Iris pigment epithelial cell (primary cell): ENCODE measurements at regions not wholly inside any gene's neighbourhood (a gene's known extent, or its start where the extent isn't known, plus 50 kb on each side); places are given as distances from the start of the nearest gene placed in this dataset.

Experiments
- DNase-seq: peaks from one replicate; pipeline ENCODE4 v3.0.0-alpha.2; 2011; ENCODE audit warnings: low read depth

GRCh38 chr17:77684803-77685798 is 273.4 kb upstream of the TNRC6C start:
- no peak for DNase-seq

DNA sequence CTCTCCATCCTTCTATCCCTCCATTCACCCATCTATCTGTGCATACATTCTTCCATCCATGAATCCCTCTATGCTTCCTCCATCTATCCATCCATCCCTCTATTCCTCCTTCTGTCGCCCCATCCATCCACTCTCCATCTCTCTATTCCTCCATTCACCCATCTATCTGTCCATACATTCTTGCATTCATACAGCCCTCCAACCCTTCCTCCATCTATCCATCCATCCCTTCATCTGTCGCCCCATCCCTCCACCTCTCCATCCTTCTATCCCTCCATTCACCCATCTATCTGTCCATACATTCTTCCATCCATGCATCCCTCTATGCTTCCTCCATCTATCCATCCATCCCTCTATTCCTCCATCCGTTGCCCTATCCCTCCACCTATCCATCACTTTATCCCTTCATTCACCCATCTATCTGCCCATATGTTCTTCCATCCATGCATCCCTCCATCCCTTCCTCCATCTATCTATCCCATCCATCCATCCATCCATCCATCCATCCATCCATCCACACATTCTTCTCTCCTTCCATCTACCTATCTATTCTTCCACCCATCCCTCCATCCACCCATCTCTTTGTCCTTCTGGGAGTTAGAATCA is 272.5 kb upstream of the TNRC6C start:
- DNase-seq = no peak

DNA sequence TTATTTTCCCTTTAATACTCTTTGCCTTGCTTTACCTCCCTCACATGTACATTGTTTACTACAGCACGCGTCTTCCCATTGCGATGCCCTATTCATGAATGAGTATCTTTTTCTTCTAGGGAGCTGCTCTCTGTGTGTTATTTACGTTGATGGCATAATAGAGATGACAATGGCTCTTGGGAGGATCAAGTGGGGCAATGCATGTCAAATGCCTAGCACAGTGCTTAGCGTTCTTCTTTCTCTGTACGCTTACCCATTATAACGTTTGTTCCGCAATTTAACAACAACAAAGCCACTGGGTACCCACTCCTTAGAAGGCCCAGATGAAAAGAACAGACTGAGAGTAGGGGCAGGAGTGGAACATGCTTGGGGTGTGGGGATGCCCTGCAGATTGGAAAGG is 271.6 kb upstream of the TNRC6C start:
- DNase-seq = no peak

DNA sequence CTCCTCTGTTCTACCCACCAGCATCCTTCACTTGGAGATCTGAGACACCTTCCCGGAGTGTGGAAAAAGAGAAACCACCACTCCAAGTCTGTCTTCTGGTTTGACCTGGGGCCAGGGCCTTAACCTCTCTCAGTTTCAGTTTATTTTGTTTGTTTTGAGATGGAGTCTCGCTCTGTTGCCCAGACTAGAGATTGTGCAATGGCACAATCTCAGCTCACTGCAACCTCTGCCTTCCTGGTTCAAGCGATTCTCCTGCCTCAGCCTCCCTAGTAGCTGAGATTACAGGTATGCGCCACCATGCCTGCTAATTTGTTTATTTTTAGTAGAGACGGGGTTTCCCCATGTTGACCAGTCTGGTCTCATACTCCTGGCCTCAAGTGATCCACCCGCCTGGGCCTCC is 271.1 kb upstream of the TNRC6C start:
- no peak for DNase-seq

GRCh38 chr17:77687921-77688320 is 270.6 kb upstream of the TNRC6C start:
- no peak for DNase-seq

- no peak for DNase-seq
Observed at GRCh38 chr17:77688369-77688768, 270.1 kb upstream of the TNRC6C start.

DNA sequence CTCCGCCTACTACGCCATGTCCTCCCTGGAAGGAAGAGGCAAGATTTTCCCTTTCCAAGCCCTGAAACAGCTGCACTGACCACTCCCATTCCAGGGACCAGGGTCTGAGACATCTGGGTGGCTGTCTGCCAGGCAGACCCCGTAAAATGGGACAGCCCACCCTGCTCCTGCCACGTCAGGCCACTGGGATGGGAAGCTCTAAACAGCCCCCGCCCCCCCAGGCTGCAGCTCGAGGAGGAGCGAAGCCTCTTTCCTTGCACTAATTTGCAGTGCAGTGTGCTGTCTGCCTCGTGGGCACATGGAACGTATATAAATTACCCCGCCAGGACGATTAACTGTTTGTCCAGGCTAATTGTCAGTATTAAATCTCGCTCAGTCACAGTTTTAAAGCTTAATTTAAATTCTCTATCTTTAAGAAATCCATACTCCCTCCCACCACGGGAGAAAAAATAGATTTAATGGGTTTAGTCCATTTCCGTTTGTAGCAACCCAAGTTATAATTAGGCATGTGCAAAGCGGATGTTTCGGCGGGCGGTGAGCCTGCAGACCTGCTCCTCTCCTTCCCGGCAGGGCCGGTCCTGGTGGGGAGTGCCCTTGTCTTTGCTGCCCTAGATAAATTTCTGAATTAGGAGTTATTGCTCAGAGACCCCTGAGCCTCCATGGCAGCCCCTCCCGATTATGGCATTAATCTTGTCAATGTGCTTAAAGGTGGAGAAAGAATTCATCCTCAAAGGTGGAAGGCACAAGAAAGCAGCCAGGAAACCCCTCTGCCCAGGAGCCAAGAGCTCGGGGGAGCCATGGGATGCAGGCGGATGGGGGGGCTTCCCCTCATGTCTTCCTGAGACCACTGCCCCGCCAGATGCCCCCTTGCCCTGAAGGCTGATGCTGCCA is 268.0 kb upstream of the TNRC6C start:
- no peak for DNase-seq

DNA sequence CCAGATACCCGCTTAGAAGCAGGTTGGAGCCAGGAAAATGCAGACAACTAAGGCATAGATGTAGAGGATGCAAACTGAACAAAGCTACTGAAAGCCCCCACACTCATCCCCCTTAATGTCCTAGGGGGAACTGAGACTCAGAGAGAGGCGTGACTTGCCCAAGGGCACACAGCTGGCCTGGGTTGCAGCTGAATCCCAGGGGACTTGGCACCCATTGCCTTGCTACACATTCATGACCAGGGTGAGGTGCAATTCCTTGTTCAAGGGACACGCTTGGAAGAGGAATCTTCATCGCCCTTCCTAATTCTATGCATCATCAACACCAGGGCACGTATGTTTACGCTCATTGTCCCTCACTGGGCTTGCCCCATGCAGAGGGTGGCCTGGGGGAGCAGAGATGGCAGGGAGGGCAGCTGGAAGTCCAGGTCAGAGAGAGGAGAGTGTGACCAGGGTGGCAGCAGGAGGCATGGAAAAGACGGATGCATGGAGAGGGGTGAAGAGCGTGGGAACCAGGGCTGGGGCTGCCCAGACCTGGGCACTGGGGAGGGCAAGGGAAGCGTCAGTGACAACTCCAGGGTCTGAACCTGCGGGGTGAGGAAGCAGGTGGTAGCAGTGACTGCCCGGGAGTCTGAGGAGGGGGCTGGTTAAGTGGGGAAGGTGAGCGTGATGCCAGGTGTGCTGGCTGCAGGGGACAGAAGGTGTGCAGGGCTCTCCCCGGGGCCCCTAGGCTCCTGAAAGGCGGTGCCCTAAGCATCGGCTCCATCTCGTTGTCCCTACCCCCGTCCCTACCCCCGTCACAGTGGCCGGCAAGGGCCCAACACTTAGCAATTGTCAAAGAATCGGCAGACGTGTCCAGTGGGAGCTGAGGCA is 267.1 kb upstream of the TNRC6C start:
- no peak for DNase-seq

DNA sequence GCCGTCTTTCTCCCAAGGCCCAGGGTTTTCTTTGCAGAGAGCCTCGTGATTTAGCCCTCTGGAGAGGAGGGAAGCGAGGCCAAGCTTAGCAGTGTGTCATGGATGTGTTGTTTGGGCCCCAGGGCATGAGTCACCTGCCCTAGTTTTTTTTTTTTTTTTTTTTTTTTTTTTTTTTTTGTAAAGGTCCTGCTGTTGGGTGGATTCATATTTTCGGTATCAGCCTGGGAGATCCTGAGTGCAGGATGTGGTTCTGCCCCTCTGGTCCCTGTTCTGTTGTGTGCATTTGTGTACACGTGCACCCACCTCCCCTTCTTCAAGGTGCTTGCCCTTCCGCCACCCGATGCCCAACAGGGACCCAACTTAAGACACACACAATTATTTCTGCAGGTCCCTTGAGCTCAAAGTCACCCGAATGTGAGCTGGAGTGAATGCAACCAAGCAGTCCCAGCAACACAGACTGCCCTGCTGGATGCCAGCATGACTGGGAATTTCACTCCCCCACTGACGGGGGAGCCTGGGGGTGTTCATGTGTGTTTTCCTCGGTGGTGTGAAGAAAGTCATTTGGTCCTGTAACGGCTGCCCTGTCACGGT is 265.8 kb upstream of the TNRC6C start:
- DNase-seq = no peak

DNA sequence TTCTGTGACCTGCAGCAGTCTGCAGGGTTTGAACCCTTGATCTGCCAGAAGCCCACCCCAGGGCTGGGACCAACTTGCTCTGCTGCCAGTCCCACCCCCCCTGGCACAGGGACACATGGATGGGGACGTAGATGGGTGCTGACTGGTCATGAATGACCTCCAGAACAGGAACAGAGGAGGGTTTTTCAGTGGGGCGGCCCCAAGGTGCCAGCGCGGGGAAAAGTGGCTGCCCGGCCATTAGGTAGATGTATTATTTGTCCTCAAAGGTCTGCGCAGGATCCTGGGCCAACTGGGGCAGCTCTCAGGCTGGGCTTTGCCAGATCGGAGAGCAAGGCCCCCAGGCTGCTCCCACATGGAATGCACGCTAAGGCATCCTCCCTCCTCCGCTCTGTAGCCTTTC is 265.2 kb upstream of the TNRC6C start:
- no peak for DNase-seq

DNA sequence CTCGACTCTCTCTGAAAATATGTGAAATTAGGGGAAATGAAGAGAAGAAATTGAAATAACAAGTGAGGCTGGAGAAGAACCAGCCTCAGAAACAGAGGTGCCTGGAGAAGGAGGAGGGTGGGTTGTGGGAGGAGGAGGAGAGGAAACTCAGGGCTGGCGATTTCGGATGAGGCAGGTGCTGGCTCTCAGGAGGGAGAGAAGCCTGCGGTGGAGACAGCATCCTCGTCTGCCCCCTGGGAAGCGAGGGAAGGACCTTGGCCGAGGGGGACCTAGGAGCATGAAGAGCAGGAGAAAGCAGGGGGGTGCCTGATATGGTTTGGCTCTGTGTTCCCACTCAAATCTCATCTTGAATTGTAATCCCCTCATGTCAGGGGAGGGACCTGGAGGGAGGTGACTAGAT is 264.7 kb upstream of the TNRC6C start:
- DNase-seq = no peak

GRCh38 chr17:77694391-77695363 is 263.8 kb upstream of the TNRC6C start:
- DNase-seq = no peak

- no peak for DNase-seq
Observed at GRCh38 chr17:77695386-77695785, 263.1 kb upstream of the TNRC6C start.

- no peak for DNase-seq
Observed at GRCh38 chr17:77696151-77696720, 262.3 kb upstream of the TNRC6C start.

DNA sequence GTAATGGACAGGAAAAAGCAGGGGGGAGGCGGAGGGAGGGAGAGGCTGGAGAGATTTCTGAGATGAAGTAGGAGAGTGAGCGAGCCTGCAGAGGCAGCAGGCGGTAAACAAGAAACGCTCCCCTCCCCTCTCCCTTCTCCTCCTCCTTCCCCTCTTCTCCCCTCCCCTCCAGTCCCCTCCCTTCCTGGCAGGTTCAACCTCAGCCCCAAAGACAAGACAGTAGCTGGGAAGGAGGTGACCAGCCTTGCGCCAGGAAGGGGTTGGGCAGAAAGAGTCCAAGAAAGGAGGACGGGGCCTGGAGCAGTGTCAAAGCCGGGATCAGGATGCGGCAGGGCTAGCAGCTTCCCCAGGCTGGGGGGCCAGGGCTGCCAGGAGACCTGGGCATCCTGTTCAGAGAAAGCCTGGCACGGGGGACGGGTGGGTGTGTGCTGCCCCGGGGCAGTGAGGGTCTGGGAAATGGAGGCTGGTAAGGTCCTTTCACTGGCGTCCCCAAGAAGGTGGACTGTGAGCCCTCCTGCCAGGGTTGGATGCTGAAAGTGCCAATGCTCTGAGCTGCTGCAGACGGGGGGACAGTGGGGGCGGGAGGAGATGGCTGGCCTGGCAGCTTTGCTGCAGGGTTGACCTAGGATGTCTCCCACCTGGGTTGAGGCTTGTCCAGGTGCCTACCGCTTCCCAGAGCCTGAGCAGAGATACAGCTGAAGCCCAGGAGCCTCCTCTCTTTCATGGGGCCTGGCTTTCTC is 261.6 kb upstream of the TNRC6C start:
- no peak for DNase-seq

GRCh38 chr17:77697480-77698400 is 260.8 kb upstream of the TNRC6C start:
- DNase-seq = no peak

- DNase-seq = no peak
Observed at GRCh38 chr17:77698903-77699623, 259.4 kb upstream of the TNRC6C start.
